Left lung (tissue), 4 donors: ENCODE measurements at regions not wholly inside any gene's neighbourhood (a gene's known extent, or its start where the extent isn't known, plus 50 kb on each side); places are given as distances from the start of the nearest gene placed in this dataset.
A peak's percentile ranks its signal among the peaks of the same experiment; 100 is the strongest.

Experiments
- ATAC-seq: fragments of 200-7000 bp; cut with Tn5 transposase; one replicate; pipeline ENCODE4 v1.9.1; 2020; ENCODE audit warnings: moderate library complexity
- DNase-seq, 4 donors: peaks; one replicate each; pipeline ENCODE4 v3.0.0-alpha.2; 2013 to 2020
- H3K27ac ChIP-seq, 2 donors: fragments of 200-600 bp; sonication (generic) in 1 of 2; one replicate each; pipeline versions ENCODE4 v1.5.0 to v1.8.0; 2020 to 2021
- H3K27me3 ChIP-seq, 2 donors: fragments of 200-600 bp; sonication (generic) in 1 of 2; one replicate each; pipeline versions ENCODE4 v1.5.0 to v1.8.0; 2020 to 2021
- H3K36me3 ChIP-seq, 2 donors: fragments of 200-600 bp; sonication (generic) in 1 of 2; one replicate each; pipeline versions ENCODE4 v1.5.0 to v1.8.0; 2020 to 2021
- H3K4me1 ChIP-seq, 2 donors: fragments of 200-600 bp; one replicate each; pipeline ENCODE4 v1.8.0; 2021
- H3K4me3 ChIP-seq, 2 donors: fragments of 200-600 bp; sonication (generic) in 1 of 2; one replicate each; pipeline versions ENCODE4 v1.5.0 to v1.8.0; 2020 to 2021; ENCODE audit warnings: mild to moderate bottlenecking in 1 of 2
- H3K9me3 ChIP-seq, 2 donors: fragments of 200-600 bp; sonication (generic) in 1 of 2; one replicate each; pipeline versions ENCODE4 v1.5.0 to v1.8.0; 2020 to 2021
- CTCF ChIP-seq, 2 donors: fragments of 200-600 bp; sonication (generic) in 1 of 2; IDR thresholded peaks; one replicate each; pipeline versions ENCODE4 v1.5.0 to v1.8.0; 2021; ENCODE audit warnings: antibody characterized with exemption in 2 of 2
- intact Hi-C, 2 donors: fragments of 100-400 bp; cut with DNase I; formaldehyde crosslinking; loops; one replicate each; pipeline versions ENCODE4 v1.11.2 to v1.14.2; 2022
- donor health status: DM: no; HTN: yes; CAD: no.
- donor health status: DM: no; HTN: no; CAD: no.

GRCh38 chrX:150197388-150197787, 165.7 kb upstream of the MAMLD1 start:
- no peak for ATAC-seq

GRCh38 chrX:150198776-150199175, 164.3 kb upstream of the MAMLD1 start:
- no peak for TF ChIP-seq CTCF (IDR thresholded peaks at IDR 0.05)
- intact Hi-C loops, result no loop called here
- Histone ChIP-seq H3K9me3 (no peaks in the 10 kb centered on the region), H3K36me3 (no peaks in the 10 kb centered on the region), H3K27me3 (no peaks in the 10 kb centered on the region), H3K4me3 (no peak overlapping the region), H3K27ac (no peak overlapping the region), H3K4me1 (no peaks in the 10 kb centered on the region)
- peak; percentile 63 for ATAC-seq
- DNase-seq, result no peak

More at GRCh38 chrX:150197388-150197787, 165.7 kb upstream of the MAMLD1 start:
- no peak for TF ChIP-seq CTCF (IDR thresholded peaks at IDR 0.05)
- no peak overlapping the region for H3K4me3 ChIP-seq
- intact Hi-C loops, result no loop called here
- H3K27me3 ChIP-seq, result no peaks in the 10 kb centered on the region
- no peak overlapping the region for H3K27ac ChIP-seq
- DNase-seq, result no peak
- H3K9me3 ChIP-seq, result no peaks in the 10 kb centered on the region
- H3K36me3 ChIP-seq, result no peaks in the 10 kb centered on the region
- no peaks in the 10 kb centered on the region for H3K4me1 ChIP-seq

- ATAC-seq, result no peak
- no peaks in the 10 kb centered on the region for H3K4me1 ChIP-seq
- no peak for TF ChIP-seq CTCF (IDR thresholded peaks at IDR 0.05)
- DNase-seq, result no peak
- no peak overlapping the region for H3K27ac ChIP-seq
- H3K4me3 ChIP-seq, result no peak overlapping the region
- no peaks in the 10 kb centered on the region for H3K27me3 ChIP-seq
- no peaks in the 10 kb centered on the region for H3K36me3 ChIP-seq
- H3K9me3 ChIP-seq, result no peaks in the 10 kb centered on the region
- intact Hi-C loops, result no loop called here
Observed at GRCh38 chrX:150199181-150199580, 163.9 kb upstream of the MAMLD1 start.

GRCh38 chrX:150199803-150200202, 163.3 kb upstream of the MAMLD1 start:
- ATAC-seq (no peak), DNase-seq (no peak)
- H3K4me1 ChIP-seq, result no peaks in the 10 kb centered on the region
- TF ChIP-seq CTCF (IDR thresholded peaks at IDR 0.05), result no peak
- H3K27ac ChIP-seq, result no peak overlapping the region
- intact Hi-C loops, result no loop called here
- H3K9me3 ChIP-seq, result no peaks in the 10 kb centered on the region
- no peaks in the 10 kb centered on the region for H3K27me3 ChIP-seq
- no peak overlapping the region for H3K4me3 ChIP-seq
- H3K36me3 ChIP-seq, result no peaks in the 10 kb centered on the region

GRCh38 chrX:150200361-150200760, 162.8 kb upstream of the MAMLD1 start:
- DNase-seq (no peak), ATAC-seq (no peak)
- Histone ChIP-seq H3K36me3 (no peaks in the 10 kb centered on the region), H3K4me3 (no peak overlapping the region), H3K27ac (no peak overlapping the region), H3K4me1 (no peaks in the 10 kb centered on the region), H3K27me3 (no peaks in the 10 kb centered on the region), H3K9me3 (no peaks in the 10 kb centered on the region)
- TF ChIP-seq CTCF (IDR thresholded peaks at IDR 0.05), result no peak
- intact Hi-C loops, result no loop called here
